Panc1 (cell line): ENCODE measurements at regions not wholly inside any gene's neighbourhood (a gene's known extent, or its start where the extent isn't known, plus 50 kb on each side); places are given as distances from the start of the nearest gene placed in this dataset.

Experiments used
- ATAC-seq: fragments of 200-7000 bp; cut with Tn5 transposase; 2 replicates; pipeline ENCODE4 v1.9.1; 2020; ENCODE audit warnings: mild to moderate bottlenecking, moderate library complexity
- BruUV-seq: library from RNA; stranded (reverse); fragments of 400-500 nt; replicated peaks from 2 replicates; lab custom pipeline; 2021; lab: Mats Ljungman, UMichigan
- CTCF ChIA-PET: fragments of 300-600 bp; sonication (Branson Sonifier 250); formaldehyde crosslinking; loops from one replicate; lab custom pipeline; 2022; ENCODE audit warnings: antibody characterized with exemption; lab: Charles Lee
- POLR2A ChIA-PET: fragments of 300-600 bp; sonication (Branson Sonifier 250); formaldehyde crosslinking; loops from one replicate; lab custom pipeline; 2022; ENCODE audit warnings: antibody characterized with exemption; lab: Charles Lee
- DNase-seq: peaks from one replicate; pipeline ENCODE4 v3.0.0-alpha.2; 2010; ENCODE audit warnings: low read depth, low spot score
- H3K27ac ChIP-seq: 2 replicates; pipeline ENCODE4 v1.5.1; 2011; ENCODE audit warnings: mild to moderate bottlenecking, low read length, inconsistent platforms
- H3K27me3 ChIP-seq: fragments of 200-500 bp; sonication (Bioruptor generic); 2 replicates; pipeline ENCODE4 v1.6.0; 2014; ENCODE audit warnings: low read length, inconsistent platforms; ENCODE audit not compliant: control insufficient read depth, insufficient read depth
- H3K36me3 ChIP-seq: fragments of 200-500 bp; sonication (Bioruptor generic); 2 replicates; pipeline ENCODE4 v1.5.1; 2014; ENCODE audit warnings: inconsistent platforms, mild to moderate bottlenecking, low read length, moderate library complexity; ENCODE audit not compliant: control insufficient read depth, insufficient read depth
- H3K4me1 ChIP-seq: 2 replicates; pipeline ENCODE4 v1.5.1; 2011; ENCODE audit warnings: inconsistent platforms, mild to moderate bottlenecking, low read length, moderate library complexity; ENCODE audit not compliant: control insufficient read depth, insufficient read depth
- H3K4me3 ChIP-seq, 2 experiments: 2 replicates each; pipeline ENCODE4 v1.5.1; 2011 to 2012; ENCODE audit warnings: low read depth in 2 of 2, low read length in 2 of 2, mild to moderate bottlenecking in 2 of 2, inconsistent platforms in 1 of 2, moderate library complexity in 1 of 2
- H3K9me3 ChIP-seq: fragments of 200-500 bp; sonication (Bioruptor generic); 2 replicates; pipeline ENCODE4 v1.5.1; 2014; ENCODE audit warnings: low read depth, mild to moderate bottlenecking, inconsistent platforms, low read length, moderate library complexity; ENCODE audit not compliant: control insufficient read depth, insufficient read depth
- CTCF ChIP-seq: fragments of 450-650 bp; IDR thresholded peaks from 2 replicates; pipeline ENCODE4 v1.5.1; 2017; ENCODE audit warnings: mild to moderate bottlenecking
- POLR2AphosphoS5 ChIP-seq: IDR thresholded peaks from 2 replicates; pipeline ENCODE4 v1.6.1; 2012; ENCODE audit warnings: mild to moderate bottlenecking, low read depth, low read length, moderate library complexity
- REST ChIP-seq, 2 experiments: IDR thresholded peaks; 2 replicates each; pipeline ENCODE4 v1.6.1; 2011 to 2012; ENCODE audit warnings: low read depth in 2 of 2, control low read depth in 1 of 2, low read length in 1 of 2, mild to moderate bottlenecking in 1 of 2, moderate library complexity in 1 of 2; ENCODE audit not compliant: insufficient read depth in 1 of 2
- SIN3A ChIP-seq: IDR thresholded peaks from 2 replicates; pipeline ENCODE4 v1.6.1; 2012; ENCODE audit warnings: low read depth, mild to moderate bottlenecking, low read length, moderate library complexity, borderline replicate concordance; ENCODE audit not compliant: insufficient read depth
- TCF7L2 ChIP-seq: IDR thresholded peaks from 2 replicates; pipeline ENCODE4 v1.6.1; 2011; ENCODE audit warnings: mild to moderate bottlenecking, low read depth, low read length, inconsistent platforms
- in situ Hi-C: cut with HindIII; loops from 2 replicates; pipeline ENCODE4 v1.10.0; 2016; ENCODE audit warnings: low sequenced_read_pairs, low pct_unique_long_range_greater_than_20kb
- intact Hi-C: fragments of 100-400 bp; cut with micrococcal nuclease; formaldehyde crosslinking; loops from one replicate; pipeline ENCODE4 v1.10.0; 2022; ENCODE audit not compliant: unreplicated experiment

GRCh38 chr6:134642819-134643218 is 307.1 kb downstream of the ALDH8A1 start:
- ChIA-PET POLR2A (no interaction called here), CTCF (no interaction called here)
- no peak overlapping the region for H3K27ac ChIP-seq
- no peaks in the 10 kb centered on the region for H3K36me3 ChIP-seq
- no TSS peak for BruUV-seq
- TF ChIP-seq TCF7L2 (no peak), REST (IDR thresholded peaks at IDR 0.05; ENCODE audit: insufficient read depth in 1 of 2, low read depth in 2 of 2, low read length in 1 of 2) (no peak), SIN3A (no peak), CTCF (no peak), POLR2AphosphoS5 (no peak)
- ATAC-seq (no peak), DNase-seq (no peak)
- no peaks in the 10 kb centered on the region for H3K4me1 ChIP-seq
- in situ Hi-C loops = no loop called here
- intact Hi-C loops = no loop called here
- no peaks in the 10 kb centered on the region for H3K9me3 ChIP-seq
- H3K27me3 ChIP-seq = no peaks in the 10 kb centered on the region
- no peak overlapping the region for H3K4me3 ChIP-seq

GRCh38 chr6:134642279-134642678 is 307.6 kb downstream of the ALDH8A1 start:
- no peak overlapping the region for H3K4me3 ChIP-seq
- ChIA-PET POLR2A (no interaction called here), CTCF (no interaction called here)
- no peaks in the 10 kb centered on the region for H3K27me3 ChIP-seq
- intact Hi-C loops (no loop called here), in situ Hi-C loops (no loop called here)
- no peak for ATAC-seq
- H3K4me1 ChIP-seq = no peaks in the 10 kb centered on the region
- no peak overlapping the region for H3K27ac ChIP-seq
- DNase-seq = no peak
- BruUV-seq = no TSS peak
- no peaks in the 10 kb centered on the region for H3K36me3 ChIP-seq
- no peaks in the 10 kb centered on the region for H3K9me3 ChIP-seq
- TF ChIP-seq CTCF = no peak
- TF ChIP-seq SIN3A = no peak
- TF ChIP-seq REST (IDR thresholded peaks at IDR 0.05; ENCODE audit: insufficient read depth in 1 of 2, low read depth in 2 of 2, low read length in 1 of 2) = no peak
- no peak for TF ChIP-seq TCF7L2
- TF ChIP-seq POLR2AphosphoS5 = no peak
